Iris pigment epithelial cell (primary cell): ENCODE measurements at regions not wholly inside any gene's neighbourhood (a gene's known extent, or its start where the extent isn't known, plus 50 kb on each side); places are given as distances from the start of the nearest gene placed in this dataset.
"Not testable (repeated sequence)": the region's sequence is repeated elsewhere in the genome, so short reads cannot be mapped to it uniquely, and the experiment has no call there.

Experiments used
- DNase-seq: peaks from one replicate; pipeline ENCODE4 v3.0.0-alpha.2; 2011; ENCODE audit warnings: low read depth

- no peak for DNase-seq
Measured at GRCh38 chr2:11072550-11072949, 82.7 kb upstream of the SLC66A3 start.

- peak; percentile 73 for DNase-seq
Measured at GRCh38 chr2:11073251-11073650, 82.0 kb upstream of the SLC66A3 start.

DNA sequence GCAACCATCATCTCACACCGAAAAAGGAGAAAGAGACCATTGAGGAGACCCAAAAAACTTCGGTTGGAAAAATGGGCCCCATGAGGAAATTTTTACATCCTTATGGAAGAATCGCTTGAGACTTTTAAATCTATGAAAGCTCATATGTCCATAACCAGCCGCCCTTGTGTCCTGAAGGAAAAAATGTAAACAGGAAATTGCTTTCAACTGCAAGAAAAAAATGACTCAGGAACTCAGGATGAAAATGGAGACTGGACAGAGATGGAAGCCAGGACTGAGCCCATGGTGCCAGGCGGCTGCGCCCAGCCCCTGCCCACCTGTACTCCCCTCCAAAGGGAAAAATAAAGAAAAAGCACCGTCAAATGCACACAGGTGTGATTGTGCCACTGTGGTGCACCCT is 81.5 kb upstream of the SLC66A3 start:
- DNase-seq = peak; percentile 61

- DNase-seq = no peak
Measured at GRCh38 chr2:11074246-11074820, 80.9 kb upstream of the SLC66A3 start.

- DNase-seq = no peak
Measured at GRCh38 chr2:11075221-11075620, 80.0 kb upstream of the SLC66A3 start.

DNA sequence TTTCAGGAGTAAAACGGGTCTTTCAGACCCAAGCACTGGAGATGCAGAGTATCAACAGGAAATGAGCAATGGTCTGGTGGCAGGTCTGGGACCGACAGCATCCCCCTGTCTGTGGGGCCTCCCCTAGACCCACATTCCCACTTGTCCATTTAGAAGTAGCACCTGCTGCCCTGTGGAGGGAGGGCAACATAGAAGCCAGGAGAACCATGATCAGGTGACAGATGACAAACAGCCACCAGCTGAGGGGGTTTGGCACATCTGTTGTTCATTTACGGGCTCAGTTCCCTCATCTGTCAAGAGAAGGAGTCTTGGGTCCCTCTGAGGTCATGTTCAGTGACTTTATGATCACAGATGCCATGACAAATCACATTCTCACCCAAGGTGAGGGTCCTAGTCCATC is 77.9 kb upstream of the SLC66A3 start:
- no peak for DNase-seq

GRCh38 chr2:11079136-11079824 is 76.0 kb upstream of the SLC66A3 start:
- DNase-seq = no peak

- DNase-seq = no peak
Measured at GRCh38 chr2:11080253-11081115, 74.8 kb upstream of the SLC66A3 start.

DNA sequence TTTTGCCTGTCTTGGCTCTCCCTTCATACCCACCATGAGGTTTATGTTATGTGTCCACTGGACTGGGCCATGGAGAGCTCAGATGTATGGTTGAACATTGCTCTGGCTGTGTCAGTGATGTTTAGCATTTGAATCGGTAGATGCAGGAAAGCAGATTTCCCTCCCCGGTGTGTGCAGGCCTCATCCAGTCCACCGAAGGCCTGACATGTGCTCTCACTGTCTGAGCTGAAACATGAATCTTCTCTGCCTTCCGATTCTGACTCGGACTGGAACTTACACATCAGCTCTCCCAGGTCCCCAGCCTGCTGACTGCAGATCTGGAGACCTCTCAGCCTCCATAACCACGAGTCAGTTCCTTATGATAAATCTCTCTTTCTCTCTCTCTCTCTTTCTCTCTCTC is 72.4 kb upstream of the SLC66A3 start:
- peak; percentile 11 for DNase-seq

DNA sequence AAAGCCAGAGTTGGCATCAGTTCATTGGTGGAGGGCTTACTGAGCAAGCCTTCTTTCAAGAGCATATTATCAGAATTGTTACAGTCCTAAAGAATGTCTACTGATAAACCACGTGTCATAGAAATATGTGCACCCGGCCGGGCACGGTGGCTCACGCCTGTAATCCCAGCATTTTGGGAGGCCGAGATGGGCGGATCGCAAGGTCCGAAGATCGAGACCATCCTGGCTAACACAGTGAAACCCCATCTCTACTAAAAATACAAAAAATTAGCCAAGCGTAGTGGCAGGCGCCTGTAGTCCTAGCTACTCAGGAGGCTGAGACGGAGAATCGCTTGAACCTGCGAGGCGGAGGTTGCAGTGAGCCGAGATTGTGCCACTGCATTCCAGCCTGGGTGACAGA is 66.4 kb upstream of the SLC66A3 start:
- DNase-seq = not testable (repeated sequence)

GRCh38 chr2:11090187-11090586 is 65.1 kb upstream of the SLC66A3 start:
- no peak for DNase-seq

DNA sequence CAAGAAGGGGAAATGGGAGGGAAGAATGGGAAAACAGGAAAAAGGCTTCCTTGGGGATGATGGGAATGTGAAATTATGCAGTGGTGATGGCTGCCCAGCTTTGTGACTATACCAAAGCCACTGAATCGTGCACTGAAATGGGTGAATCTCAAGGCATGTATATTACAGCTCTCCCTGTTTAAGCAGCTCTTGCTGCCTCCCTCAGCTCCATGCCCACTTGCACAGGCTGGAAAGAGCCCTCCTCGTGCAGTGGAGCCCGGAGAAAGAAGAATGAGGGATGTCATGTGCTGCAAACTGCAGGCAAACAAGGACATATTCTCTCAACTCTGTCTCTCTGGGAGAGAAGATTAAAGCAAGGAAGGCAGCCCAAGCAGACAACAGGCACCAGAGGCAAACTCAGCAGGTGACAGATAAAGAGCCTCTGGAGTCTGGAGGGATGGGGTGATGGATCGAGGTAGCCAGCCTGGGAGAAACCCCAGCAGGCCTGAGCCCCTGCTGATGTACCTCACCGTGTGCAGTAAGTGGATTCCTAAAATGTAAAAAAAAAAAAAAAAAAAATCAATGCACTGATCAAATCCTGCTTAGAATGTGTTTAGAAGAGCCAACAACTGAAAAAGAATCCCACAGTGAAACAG is 62.4 kb upstream of the SLC66A3 start:
- no peak for DNase-seq

- DNase-seq = no peak
Measured at GRCh38 chr2:11093467-11093866, 61.8 kb upstream of the SLC66A3 start.

- DNase-seq = no peak
Measured at GRCh38 chr2:11094021-11094810, 61.1 kb upstream of the SLC66A3 start.

GRCh38 chr2:11096591-11096990 is 58.7 kb upstream of the SLC66A3 start:
- no peak for DNase-seq

- DNase-seq = peak; percentile 79
Measured at GRCh38 chr2:11097038-11097720, 58.1 kb upstream of the SLC66A3 start.

DNA sequence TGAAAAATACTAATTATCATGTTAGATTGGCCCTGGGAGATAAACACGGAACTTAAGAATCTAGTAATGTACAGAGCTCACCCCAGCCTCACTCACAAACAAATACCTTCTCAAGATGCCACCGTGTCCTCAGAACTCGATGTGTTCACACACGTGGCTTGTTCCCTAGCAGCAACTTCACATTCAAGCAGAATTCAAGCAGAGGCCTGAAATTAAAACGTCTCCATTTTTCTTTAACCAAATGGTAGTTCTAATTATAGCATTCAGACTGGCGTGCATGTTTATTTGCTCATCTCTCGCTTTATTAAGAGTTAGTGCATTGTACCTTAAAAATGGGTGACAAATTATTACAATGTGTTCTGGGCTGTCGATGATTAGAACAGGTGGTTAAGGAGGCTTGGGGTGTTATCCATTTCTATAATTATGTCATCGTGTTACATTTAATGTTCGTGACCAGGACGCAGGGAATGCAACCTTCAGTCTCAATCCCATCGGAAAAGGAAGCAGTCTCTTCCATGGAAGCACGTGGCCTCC is 57.3 kb upstream of the SLC66A3 start:
- DNase-seq = no peak

DNA sequence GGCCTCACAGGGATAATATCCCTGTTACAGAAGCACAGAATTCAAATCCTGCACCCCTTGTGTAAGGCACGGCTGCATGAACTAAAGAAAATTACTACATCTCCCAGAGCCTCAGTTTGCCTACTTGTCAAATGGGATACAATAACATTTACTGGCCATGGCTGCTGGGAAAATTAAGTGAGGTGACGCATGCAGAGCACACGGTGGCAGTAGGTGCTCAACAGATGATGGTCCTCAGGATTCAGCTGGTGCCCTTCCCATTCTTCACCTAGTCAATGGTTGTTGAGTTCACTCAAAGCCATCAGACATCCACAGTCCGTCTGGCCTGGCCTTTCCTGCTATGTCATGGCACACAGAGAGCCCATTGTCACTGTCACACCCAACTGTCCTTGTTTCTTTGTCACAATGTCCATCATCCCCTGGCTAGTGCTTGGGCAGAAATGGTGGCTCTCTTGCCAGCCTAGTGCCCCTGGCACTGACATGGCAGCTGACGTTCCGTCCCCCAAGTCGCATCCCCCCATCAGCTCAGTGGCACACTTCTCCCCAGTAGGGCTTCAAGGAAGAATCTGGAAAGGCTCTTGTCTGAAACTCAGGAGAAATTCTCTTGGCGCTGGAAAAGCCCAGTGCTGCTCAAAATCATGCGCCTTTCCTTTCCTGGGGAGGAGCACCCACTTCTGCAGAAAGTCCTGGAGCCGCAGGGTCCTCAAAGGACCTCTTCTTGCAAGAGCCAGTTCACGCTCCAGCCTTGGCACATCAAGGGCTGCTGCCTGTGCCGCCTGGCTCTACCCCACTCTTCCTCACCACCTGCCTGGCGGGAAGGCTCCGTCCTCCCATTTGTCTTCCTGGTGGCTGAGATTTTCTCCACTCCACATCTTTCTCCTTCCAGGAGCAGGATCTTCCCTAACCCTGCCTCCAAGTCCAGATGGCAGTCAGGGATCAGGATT is 55.9 kb upstream of the SLC66A3 start:
- DNase-seq = no peak

- DNase-seq = no peak
Measured at GRCh38 chr2:11100130-11100529, 55.1 kb upstream of the SLC66A3 start.

- no peak for DNase-seq
Measured at GRCh38 chr2:11100976-11101375, 54.3 kb upstream of the SLC66A3 start.
